PFSK-1 (cell line): ENCODE measurements at regions not wholly inside any gene's neighbourhood (a gene's known extent, or its start where the extent isn't known, plus 50 kb on each side); places are given as distances from the start of the nearest gene placed in this dataset.

Experiments
- FOXP2 ChIP-seq: optimal IDR thresholded peaks from 2 replicates; pipeline ENCODE3; 2011; ENCODE audit warnings: borderline replicate concordance, control low read depth, inconsistent platforms; ENCODE audit not compliant: insufficient read depth; ENCODE audit errors: extremely low read length, extremely low read depth
- POLR2AphosphoS5 ChIP-seq: IDR thresholded peaks from 2 replicates; pipeline ENCODE4 v1.6.1; 2012; ENCODE audit warnings: low read depth, mild to moderate bottlenecking, control low read depth, low read length, moderate library complexity
- SIN3A ChIP-seq: IDR thresholded peaks from 2 replicates; pipeline ENCODE4 v1.6.1; 2012; ENCODE audit warnings: mild to moderate bottlenecking, low read length, moderate library complexity, borderline replicate concordance; ENCODE audit not compliant: insufficient read depth
- TAF1 ChIP-seq: IDR thresholded peaks from 2 replicates; pipeline ENCODE4 v1.6.1; 2012; ENCODE audit warnings: low read length, control low read depth, borderline replicate concordance; ENCODE audit not compliant: insufficient read depth
- TF ChIP-seq, protein P1 (sequence below), 2 experiments: IDR thresholded peaks; 2 replicates each; pipeline versions ENCODE4 v1.6.1 to v1.8.0; 2011 to 2012; ENCODE audit warnings: low read depth in 2 of 2, low read length in 2 of 2, control low read depth in 1 of 2, inconsistent platforms in 1 of 2, mild to moderate bottlenecking in 1 of 2, moderate library complexity in 1 of 2; ENCODE audit not compliant: insufficient read depth in 1 of 2

- TF ChIP-seq TAF1 (no peak), POLR2AphosphoS5 (no peak), FOXP2 (no peak), SIN3A (no peak)
- TF ChIP-seq, protein P1, sequence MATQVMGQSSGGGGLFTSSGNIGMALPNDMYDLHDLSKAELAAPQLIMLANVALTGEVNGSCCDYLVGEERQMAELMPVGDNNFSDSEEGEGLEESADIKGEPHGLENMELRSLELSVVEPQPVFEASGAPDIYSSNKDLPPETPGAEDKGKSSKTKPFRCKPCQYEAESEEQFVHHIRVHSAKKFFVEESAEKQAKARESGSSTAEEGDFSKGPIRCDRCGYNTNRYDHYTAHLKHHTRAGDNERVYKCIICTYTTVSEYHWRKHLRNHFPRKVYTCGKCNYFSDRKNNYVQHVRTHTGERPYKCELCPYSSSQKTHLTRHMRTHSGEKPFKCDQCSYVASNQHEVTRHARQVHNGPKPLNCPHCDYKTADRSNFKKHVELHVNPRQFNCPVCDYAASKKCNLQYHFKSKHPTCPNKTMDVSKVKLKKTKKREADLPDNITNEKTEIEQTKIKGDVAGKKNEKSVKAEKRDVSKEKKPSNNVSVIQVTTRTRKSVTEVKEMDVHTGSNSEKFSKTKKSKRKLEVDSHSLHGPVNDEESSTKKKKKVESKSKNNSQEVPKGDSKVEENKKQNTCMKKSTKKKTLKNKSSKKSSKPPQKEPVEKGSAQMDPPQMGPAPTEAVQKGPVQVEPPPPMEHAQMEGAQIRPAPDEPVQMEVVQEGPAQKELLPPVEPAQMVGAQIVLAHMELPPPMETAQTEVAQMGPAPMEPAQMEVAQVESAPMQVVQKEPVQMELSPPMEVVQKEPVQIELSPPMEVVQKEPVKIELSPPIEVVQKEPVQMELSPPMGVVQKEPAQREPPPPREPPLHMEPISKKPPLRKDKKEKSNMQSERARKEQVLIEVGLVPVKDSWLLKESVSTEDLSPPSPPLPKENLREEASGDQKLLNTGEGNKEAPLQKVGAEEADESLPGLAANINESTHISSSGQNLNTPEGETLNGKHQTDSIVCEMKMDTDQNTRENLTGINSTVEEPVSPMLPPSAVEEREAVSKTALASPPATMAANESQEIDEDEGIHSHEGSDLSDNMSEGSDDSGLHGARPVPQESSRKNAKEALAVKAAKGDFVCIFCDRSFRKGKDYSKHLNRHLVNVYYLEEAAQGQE (IDR thresholded peaks at IDR 0.05; ENCODE audit: insufficient read depth in 1 of 2, low read depth in 2 of 2, low read length in 2 of 2): no peak
Observed at GRCh38 chr2:235383272-235383843, 110.5 kb upstream of the AGAP1 start.

- TF ChIP-seq, protein P1 (IDR thresholded peaks at IDR 0.05; ENCODE audit: insufficient read depth in 1 of 2, low read depth in 2 of 2, low read length in 2 of 2): no peak
- TF ChIP-seq SIN3A: no peak
- TF ChIP-seq TAF1: no peak
- no peak for TF ChIP-seq FOXP2
- no peak for TF ChIP-seq POLR2AphosphoS5
Observed at GRCh38 chr2:235384624-235385023, 109.2 kb upstream of the AGAP1 start.

DNA sequence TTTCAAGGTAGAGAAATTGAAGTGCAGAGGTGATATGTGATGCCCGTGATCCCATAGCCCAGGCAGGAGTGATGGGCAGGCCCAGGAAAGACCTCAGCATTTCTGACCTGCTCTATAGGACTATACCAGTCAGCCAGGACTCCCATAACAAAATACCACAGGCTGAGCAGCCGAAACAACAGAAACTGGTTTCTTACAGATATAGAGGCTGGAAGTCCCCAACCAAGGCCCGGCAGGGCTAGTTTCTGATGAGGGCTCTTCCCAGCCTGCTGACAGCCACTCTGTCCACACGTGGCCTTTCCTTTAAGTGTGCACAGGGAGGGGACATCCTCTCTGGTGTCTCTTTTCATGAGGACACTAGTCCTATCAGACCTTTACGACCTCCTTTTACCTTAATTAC lies 104.2 kb upstream of the AGAP1 start:
- TF ChIP-seq SIN3A: no peak
- TF ChIP-seq, protein P1 (IDR thresholded peaks at IDR 0.05; ENCODE audit: insufficient read depth in 1 of 2, low read depth in 2 of 2, low read length in 2 of 2): no peak
- TF ChIP-seq FOXP2: no peak
- no peak for TF ChIP-seq TAF1
- no peak for TF ChIP-seq POLR2AphosphoS5

- no peak for TF ChIP-seq TAF1
- no peak for TF ChIP-seq FOXP2
- TF ChIP-seq, protein P1 (IDR thresholded peaks at IDR 0.05; ENCODE audit: insufficient read depth in 1 of 2, low read depth in 2 of 2, low read length in 2 of 2): no peak
- TF ChIP-seq SIN3A: no peak
- TF ChIP-seq POLR2AphosphoS5: no peak
Observed at GRCh38 chr2:235390108-235390815, 103.6 kb upstream of the AGAP1 start.

DNA sequence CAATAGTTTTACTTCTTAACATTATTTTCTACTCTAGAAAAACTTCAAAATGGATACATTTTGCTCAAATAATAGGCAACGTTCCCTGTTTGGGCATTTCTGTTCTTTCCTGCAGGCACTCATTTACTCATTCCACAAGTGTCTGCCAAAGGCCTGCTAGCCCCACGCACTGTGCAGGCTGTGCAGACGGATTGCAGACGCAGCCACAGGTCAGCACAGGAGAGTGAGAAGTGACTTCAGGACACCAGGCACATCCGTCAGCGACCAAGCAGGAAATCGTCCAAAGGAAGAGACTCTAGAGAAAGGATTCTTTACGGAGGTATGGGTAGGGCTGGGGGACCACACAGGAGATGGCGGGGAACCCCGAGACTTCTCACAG lies 103.0 kb upstream of the AGAP1 start:
- TF ChIP-seq FOXP2: no peak
- no peak for TF ChIP-seq TAF1
- no peak for TF ChIP-seq SIN3A
- no peak for TF ChIP-seq POLR2AphosphoS5
- TF ChIP-seq, protein P1 (IDR thresholded peaks at IDR 0.05; ENCODE audit: insufficient read depth in 1 of 2, low read depth in 2 of 2, low read length in 2 of 2): no peak
